D721Med (cell line): ENCODE measurements at regions not wholly inside any gene's neighbourhood (a gene's known extent, or its start where the extent isn't known, plus 50 kb on each side); places are given as distances from the start of the nearest gene placed in this dataset.

Experiments used
- DNase-seq: peaks from one replicate; pipeline ENCODE4 v3.0.0; 2011; ENCODE audit warnings: low spot score; ENCODE audit not compliant: insufficient read length
- FAIRE-seq: peaks from 2 replicates; lab custom pipeline; 2011; peaks lifted over from hg19 to GRCh38; lab: Jason Lieb, UNC
- TF ChIP-seq, protein P1 (sequence below): IDR thresholded peaks from 2 replicates; pipeline ENCODE4 v1.5.1; 2012; ENCODE audit warnings: mild to moderate bottlenecking, control low read depth; ENCODE audit not compliant: insufficient read depth; ENCODE audit errors: missing control alignments

DNA sequence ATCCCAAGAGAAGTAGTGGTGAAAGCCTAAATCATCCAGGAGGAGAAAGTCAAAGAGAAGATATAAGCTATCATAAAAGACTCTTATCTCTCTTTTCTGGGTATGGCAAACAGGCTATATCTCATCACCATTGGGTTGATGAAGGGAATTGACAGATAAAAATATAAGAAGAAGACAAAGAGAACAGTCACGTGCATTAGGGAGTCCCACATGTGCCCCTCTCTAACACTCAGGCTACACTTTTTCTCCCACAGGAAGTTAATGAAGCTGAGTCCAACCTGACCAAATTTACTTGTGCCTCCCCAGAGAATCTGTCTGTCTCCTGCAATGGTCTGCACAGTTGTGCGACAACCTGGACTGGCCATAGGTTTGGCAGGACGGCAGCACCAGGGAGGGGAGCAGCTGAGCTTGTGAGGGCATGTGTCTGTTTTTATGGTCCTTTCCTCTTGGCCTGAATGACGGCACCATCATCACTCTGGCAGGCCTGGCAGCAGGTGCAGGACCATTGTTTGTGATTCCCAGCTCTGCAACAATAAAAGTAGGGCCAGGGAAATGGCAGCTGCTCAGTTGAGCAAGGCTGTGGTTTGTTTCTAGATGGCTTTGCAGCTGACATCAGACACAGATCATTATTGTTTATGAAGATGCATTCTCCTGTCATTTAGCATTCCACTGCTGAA, 144.5 kb upstream of the MCHR2 start:
- FAIRE-seq (no peak), DNase-seq (no peak)
- TF ChIP-seq, protein P1, sequence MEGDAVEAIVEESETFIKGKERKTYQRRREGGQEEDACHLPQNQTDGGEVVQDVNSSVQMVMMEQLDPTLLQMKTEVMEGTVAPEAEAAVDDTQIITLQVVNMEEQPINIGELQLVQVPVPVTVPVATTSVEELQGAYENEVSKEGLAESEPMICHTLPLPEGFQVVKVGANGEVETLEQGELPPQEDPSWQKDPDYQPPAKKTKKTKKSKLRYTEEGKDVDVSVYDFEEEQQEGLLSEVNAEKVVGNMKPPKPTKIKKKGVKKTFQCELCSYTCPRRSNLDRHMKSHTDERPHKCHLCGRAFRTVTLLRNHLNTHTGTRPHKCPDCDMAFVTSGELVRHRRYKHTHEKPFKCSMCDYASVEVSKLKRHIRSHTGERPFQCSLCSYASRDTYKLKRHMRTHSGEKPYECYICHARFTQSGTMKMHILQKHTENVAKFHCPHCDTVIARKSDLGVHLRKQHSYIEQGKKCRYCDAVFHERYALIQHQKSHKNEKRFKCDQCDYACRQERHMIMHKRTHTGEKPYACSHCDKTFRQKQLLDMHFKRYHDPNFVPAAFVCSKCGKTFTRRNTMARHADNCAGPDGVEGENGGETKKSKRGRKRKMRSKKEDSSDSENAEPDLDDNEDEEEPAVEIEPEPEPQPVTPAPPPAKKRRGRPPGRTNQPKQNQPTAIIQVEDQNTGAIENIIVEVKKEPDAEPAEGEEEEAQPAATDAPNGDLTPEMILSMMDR = no peak

DNA sequence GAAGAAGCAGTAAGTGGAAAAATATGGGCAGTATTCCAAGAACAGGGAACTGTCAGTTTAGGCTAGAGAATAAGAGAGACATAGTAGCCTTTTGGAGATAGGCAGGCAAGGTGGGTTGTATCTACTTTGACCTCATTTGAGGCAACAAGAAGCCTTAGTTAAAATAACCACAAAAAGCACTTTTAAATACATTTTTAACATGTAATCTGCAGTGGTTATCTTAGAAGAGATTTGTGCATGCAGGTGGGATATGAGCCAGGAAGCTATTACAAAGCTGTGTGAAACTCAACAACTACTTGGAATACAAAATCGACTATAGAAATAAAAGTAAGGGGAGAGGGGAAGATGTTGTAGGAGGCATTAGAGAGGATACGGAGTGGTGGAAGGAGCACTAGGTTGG, 143.7 kb upstream of the MCHR2 start:
- DNase-seq (no peak), FAIRE-seq (no peak)
- TF ChIP-seq, protein P1 = no peak

DNA sequence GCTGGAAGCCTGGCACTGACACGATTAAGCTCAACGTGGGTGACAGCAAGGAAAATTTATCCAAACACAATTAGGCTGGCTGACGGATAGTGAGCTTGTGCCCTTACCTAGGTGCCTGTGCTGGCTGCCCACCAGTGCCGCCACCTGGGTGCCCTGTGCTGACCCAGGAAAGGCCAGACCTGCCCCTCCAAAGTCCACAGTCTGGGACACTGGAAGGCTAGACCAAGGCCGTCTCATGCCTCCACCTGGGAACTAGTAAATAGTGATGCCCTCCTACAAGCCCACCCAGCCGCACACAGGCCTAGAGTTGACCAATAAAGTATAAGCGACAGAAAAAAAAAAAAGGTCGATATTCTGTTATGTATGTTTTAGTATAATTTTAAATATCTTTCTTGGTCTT, 142.6 kb upstream of the MCHR2 start:
- TF ChIP-seq, protein P1 = no peak
- DNase-seq (no peak), FAIRE-seq (no peak)

DNA sequence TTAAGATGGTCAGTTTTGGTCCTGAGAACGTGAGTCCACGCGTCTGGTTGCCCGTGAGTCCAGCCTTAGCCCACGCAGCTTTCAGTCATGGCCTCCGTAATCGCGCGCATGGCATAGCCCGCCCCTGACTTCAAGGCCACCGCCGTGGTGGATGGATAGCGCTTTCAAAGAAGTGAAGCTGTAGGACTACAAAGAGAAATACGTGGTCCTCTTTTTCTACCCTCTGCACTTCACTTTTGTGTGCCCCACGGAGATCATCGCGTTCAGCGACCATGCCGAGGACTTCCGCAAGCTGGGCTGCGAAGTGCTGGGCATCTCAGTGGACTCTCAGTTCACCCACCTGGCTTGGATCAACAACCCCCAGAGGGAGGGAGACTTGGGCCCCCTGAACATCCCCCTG, 142.0 kb upstream of the MCHR2 start:
- TF ChIP-seq, protein P1 = no peak
- FAIRE-seq (no peak), DNase-seq (no peak)

DNA sequence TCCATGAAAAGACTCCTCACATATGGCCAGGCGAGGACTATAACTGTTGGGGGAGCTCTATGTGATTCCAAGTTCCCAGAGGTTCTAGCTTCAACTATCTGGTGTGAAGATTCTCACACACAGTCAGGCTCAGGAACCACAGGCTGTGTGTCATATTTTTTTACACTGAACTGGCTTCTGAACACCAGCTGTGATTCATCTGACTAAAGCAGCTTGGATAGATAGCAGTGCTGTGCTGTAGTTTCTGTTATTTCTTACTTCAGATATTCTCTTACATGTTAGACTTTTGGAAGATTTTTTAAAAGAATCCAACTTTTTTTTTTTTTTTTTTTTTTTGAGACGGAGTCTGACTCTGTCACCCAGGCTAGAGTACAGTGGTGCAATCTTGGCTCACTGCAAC, 140.7 kb upstream of the MCHR2 start:
- TF ChIP-seq, protein P1 = no peak
- DNase-seq (no peak), FAIRE-seq (no peak)

DNA sequence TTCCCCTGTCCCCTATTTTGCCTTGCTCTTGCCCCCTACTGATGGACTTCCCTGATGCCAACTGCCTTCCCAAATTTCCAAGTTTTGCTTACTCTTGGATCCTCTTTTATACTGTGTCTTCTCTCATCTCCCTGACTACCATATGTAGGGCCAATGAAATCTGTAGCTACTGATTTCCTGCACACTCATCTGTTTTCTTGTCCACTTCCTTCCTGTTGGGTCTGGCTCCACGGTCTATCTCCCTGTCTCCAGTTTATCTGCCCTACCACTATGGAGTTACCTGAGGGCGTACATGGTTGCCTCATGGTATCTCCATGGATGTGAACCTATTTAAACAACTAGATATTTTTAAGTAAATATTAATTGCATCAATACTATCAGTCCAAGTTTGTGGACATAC, 140.3 kb upstream of the MCHR2 start:
- no peak for FAIRE-seq

DNA sequence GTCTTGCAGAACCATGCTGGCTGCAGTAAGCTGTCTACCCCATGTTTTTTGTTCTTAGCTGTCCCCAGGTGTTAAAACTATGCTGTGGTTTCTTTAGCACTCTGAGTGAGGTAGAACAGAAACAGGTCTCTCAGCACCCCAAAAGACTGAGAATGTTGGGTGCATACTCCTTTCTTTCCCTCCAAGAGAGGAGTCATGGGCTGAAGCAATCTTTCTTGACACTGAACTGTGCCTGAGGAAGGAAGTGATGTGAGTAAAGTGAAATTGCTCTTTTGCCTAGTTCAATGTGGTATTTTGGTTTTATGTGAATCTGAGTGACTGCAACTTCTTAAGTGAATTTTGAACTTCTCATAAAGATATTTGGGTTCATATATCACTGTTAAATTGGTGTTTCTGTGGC, 138.0 kb upstream of the MCHR2 start:
- FAIRE-seq (no peak), DNase-seq (no peak)
- TF ChIP-seq, protein P1 = no peak

More for the DNA sequence above, 140.3 kb upstream of the MCHR2 start:
- TF ChIP-seq, protein P1 = no peak
- DNase-seq = no peak
